ENCODE measurements at regions not wholly inside any gene's neighbourhood (a gene's known extent, or its start where the extent isn't known, plus 50 kb on each side); places are given as distances from the start of the nearest gene placed in this dataset.

- no peak for TF ChIP-seq POLR2A (IDR thresholded peaks at IDR 0.05; ENCODE audit: low read depth)
- no peak for TF ChIP-seq POLR2AphosphoS5 (IDR thresholded peaks at IDR 0.05)
- no peak for TF ChIP-seq CTCF (IDR thresholded peaks at IDR 0.05)
- TF ChIP-seq EP300 (IDR thresholded peaks at IDR 0.05) = no peak
These were observed 54.0 kb upstream of the CDIN1 start for GRCh38 chr15:36525430-36525829.

All from esophagus muscularis mucosa (tissue), 4 donors.